ENCODE measurements at regions not wholly inside any gene's neighbourhood (a gene's known extent, or its start where the extent isn't known, plus 50 kb on each side); places are given as distances from the start of the nearest gene placed in this dataset.
A peak's percentile ranks its signal among the peaks of the same experiment; 100 is the strongest.
"Not testable (repeated sequence)": the region's sequence is repeated elsewhere in the genome, so short reads cannot be mapped to it uniquely, and the experiment has no call there.

- no peak for DNase-seq (ENCODE audit: low read depth)
- no peak for TF ChIP-seq CTCF (IDR thresholded peaks at IDR 0.05; ENCODE audit: low read depth, low read length, missing control alignments)
These were observed 381.8 kb downstream of the NPHP4 start for GRCh38 chr1:5610432-5610831.

GRCh38 chr1:5603353-5604104 lies 388.7 kb downstream of the NPHP4 start:
- TF ChIP-seq CTCF (IDR thresholded peaks at IDR 0.05; ENCODE audit: low read depth, low read length, missing control alignments), result no peak
- DNase-seq (ENCODE audit: low read depth), result no peak
- no peak overlapping the region for H3K4me3 ChIP-seq (ENCODE audit: low read depth, low read length)

More at GRCh38 chr1:5610432-5610831, 381.8 kb downstream of the NPHP4 start:
- no peak overlapping the region for H3K4me3 ChIP-seq (ENCODE audit: low read depth, low read length)

- not testable (repeated sequence) for DNase-seq (ENCODE audit: low read depth); H3K4me3 ChIP-seq (ENCODE audit: low read depth, low read length)
These were observed 389.5 kb downstream of the NPHP4 start for GRCh38 chr1:5602718-5603117.

- TF ChIP-seq CTCF (IDR thresholded peaks at IDR 0.05; ENCODE audit: low read depth, low read length, missing control alignments), result no peak
- no peak for DNase-seq (ENCODE audit: low read depth)
- no peak overlapping the region for H3K4me3 ChIP-seq (ENCODE audit: low read depth, low read length)
These were observed 390.7 kb downstream of the NPHP4 start for GRCh38 chr1:5601516-5601915.

- DNase-seq (ENCODE audit: low read depth), result no peak
- no peak overlapping the region for H3K4me3 ChIP-seq (ENCODE audit: low read depth, low read length)
- TF ChIP-seq CTCF (IDR thresholded peaks at IDR 0.05; ENCODE audit: low read depth, low read length, missing control alignments), result no peak
These were observed 392.7 kb downstream of the NPHP4 start for GRCh38 chr1:5599541-5599940.

- DNase-seq (ENCODE audit: low read depth), result no peak
- no peak for TF ChIP-seq CTCF (IDR thresholded peaks at IDR 0.05; ENCODE audit: low read depth, low read length, missing control alignments)
- H3K4me3 ChIP-seq (ENCODE audit: low read depth, low read length), result no peak overlapping the region
These were observed 393.3 kb downstream of the NPHP4 start for GRCh38 chr1:5598824-5599395.

GRCh38 chr1:5597991-5598823 lies 394.0 kb downstream of the NPHP4 start:
- peak; percentile 35 for TF ChIP-seq CTCF (IDR thresholded peaks at IDR 0.05; ENCODE audit: low read depth, low read length, missing control alignments)
- DNase-seq (ENCODE audit: low read depth), result no peak
- H3K4me3 ChIP-seq (ENCODE audit: low read depth, low read length), result no peak overlapping the region

Measured in GM12864 (cell line).